Gastrocnemius medialis (tissue), 4 donors: ENCODE measurements at regions not wholly inside any gene's neighbourhood (a gene's known extent, or its start where the extent isn't known, plus 50 kb on each side); places are given as distances from the start of the nearest gene placed in this dataset.

Source experiments
- CTCF ChIP-seq, 5 experiments: fragments of 450-650 bp in 3 of 5; fragments of 200-600 bp in 2 of 5; sonication (generic) in 2 of 5; IDR thresholded peaks in 4 of 5; conservative IDR thresholded peaks in 1 of 5; 1 replicate in 4 of 5; 2 replicates in 1 of 5; pipeline ENCODE4 v1.5.1; 2016 to 2019; ENCODE audit warnings: antibody characterized with exemption in 5 of 5, mild to moderate bottlenecking in 3 of 5, moderate library complexity in 3 of 5
- POLR2A ChIP-seq, 2 donors: fragments of 450-650 bp; IDR thresholded peaks; one replicate each; pipeline ENCODE4 v1.6.1; 2017; ENCODE audit warnings: antibody characterized with exemption in 2 of 2, mild to moderate bottlenecking in 2 of 2, moderate library complexity in 2 of 2

GRCh38 chr1:188240772-188241406 lies 1412.1 kb downstream of the PLA2G4A start:
- TF ChIP-seq POLR2A (IDR thresholded peaks at IDR 0.05) (no peak), CTCF (IDR thresholded peaks at IDR 0.05 in 4 of 5, conservative IDR thresholded peaks at IDR 0.05 in 1 of 5) (no peak)
